ENCODE measurements at regions not wholly inside any gene's neighbourhood (a gene's known extent, or its start where the extent isn't known, plus 50 kb on each side); places are given as distances from the start of the nearest gene placed in this dataset.

DNA sequence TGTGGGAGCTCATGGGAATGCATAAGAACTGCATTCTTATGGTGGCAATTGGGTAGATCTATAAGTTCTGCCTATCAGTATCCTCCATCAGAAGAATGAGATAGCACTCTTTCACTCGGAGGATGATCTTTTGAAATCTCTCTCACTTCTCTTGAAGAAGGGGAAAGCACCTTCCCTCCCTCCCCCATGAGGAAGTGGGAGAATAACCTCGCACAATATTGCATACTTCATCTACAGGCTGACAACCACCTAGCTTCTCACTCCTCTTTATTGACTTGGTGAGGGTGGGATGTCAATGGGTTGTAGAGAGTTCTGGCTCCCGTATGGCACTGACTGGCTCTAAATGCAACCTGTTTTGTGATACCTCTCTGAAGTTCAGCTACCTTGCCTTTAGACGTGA lies 146.7 kb upstream of the SPOCK3 start:
- H3K4me2 ChIP-seq (ENCODE audit: low read length): no peak overlapping the region
- no peaks in the 10 kb centered on the region for H4K20me1 ChIP-seq (ENCODE audit: insufficient read depth)
- ChIA-PET RAD21 (ENCODE audit: low non-redundant PET in 1 of 2, low total read pairs in 2 of 2, uncharacterized antibody in 2 of 2, unreplicated experiment in 2 of 2) (no interaction called here), CTCF (no interaction called here), POLR2A (no interaction called here)
- DNase-seq (ENCODE audit: low read depth, low spot score): no peak
- no peak overlapping the region for H3K4me3 ChIP-seq (replicated peaks in 1 of 2; ENCODE audit: low read depth in 1 of 2, low read length in 2 of 2)
- no peaks in the 10 kb centered on the region for H3K9me3 ChIP-seq (ENCODE audit: control insufficient read depth in 1 of 2, insufficient read depth in 1 of 2, low read depth in 1 of 2, low read length in 2 of 2)
- no peak overlapping the region for H2AFZ ChIP-seq (ENCODE audit: low read depth, low read length, poor library complexity, severe bottlenecking)
- no peaks in the 10 kb centered on the region for H3K79me2 ChIP-seq (ENCODE audit: insufficient read depth, low read length)
- H3K36me3 ChIP-seq (ENCODE audit: control insufficient read depth in 1 of 2, insufficient read depth in 2 of 2, low read length in 2 of 2): no peaks in the 10 kb centered on the region
- H3K27me3 ChIP-seq (ENCODE audit: insufficient read depth, low read length): no peaks in the 10 kb centered on the region
- intact Hi-C loops (cut with micrococcal nuclease): no loop called here
- TF ChIP-seq SIN3A (IDR thresholded peaks at IDR 0.05; ENCODE audit: low read depth) (no peak), CEBPB (IDR thresholded peaks at IDR 0.05; ENCODE audit: low read depth) (no peak), TCF7L2 (IDR thresholded peaks at IDR 0.05; ENCODE audit: borderline replicate concordance, extremely low read depth, insufficient read depth, insufficient read length) (no peak), SRF (IDR thresholded peaks at IDR 0.05; ENCODE audit: low read depth) (no peak), ZFX (IDR thresholded peaks at IDR 0.05) (no peak), POLR2AphosphoS5 (IDR thresholded peaks at IDR 0.05; ENCODE audit: low read depth, low read length) (no peak), CBX3 (IDR thresholded peaks at IDR 0.05; ENCODE audit: low read depth) (no peak)
- TF ChIP-seq, protein P1, sequence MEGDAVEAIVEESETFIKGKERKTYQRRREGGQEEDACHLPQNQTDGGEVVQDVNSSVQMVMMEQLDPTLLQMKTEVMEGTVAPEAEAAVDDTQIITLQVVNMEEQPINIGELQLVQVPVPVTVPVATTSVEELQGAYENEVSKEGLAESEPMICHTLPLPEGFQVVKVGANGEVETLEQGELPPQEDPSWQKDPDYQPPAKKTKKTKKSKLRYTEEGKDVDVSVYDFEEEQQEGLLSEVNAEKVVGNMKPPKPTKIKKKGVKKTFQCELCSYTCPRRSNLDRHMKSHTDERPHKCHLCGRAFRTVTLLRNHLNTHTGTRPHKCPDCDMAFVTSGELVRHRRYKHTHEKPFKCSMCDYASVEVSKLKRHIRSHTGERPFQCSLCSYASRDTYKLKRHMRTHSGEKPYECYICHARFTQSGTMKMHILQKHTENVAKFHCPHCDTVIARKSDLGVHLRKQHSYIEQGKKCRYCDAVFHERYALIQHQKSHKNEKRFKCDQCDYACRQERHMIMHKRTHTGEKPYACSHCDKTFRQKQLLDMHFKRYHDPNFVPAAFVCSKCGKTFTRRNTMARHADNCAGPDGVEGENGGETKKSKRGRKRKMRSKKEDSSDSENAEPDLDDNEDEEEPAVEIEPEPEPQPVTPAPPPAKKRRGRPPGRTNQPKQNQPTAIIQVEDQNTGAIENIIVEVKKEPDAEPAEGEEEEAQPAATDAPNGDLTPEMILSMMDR (IDR thresholded peaks at IDR 0.05 in 2 of 3, conservative IDR thresholded peaks at IDR 0.05 in 1 of 3; ENCODE audit: borderline replicate concordance in 1 of 3, insufficient read depth in 1 of 3, low read depth in 2 of 3, low read length in 2 of 3): no peak
- TF ChIP-seq, protein P2, sequence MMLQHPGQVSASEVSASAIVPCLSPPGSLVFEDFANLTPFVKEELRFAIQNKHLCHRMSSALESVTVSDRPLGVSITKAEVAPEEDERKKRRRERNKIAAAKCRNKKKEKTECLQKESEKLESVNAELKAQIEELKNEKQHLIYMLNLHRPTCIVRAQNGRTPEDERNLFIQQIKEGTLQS (IDR thresholded peaks at IDR 0.05): no peak
- no TSS peak for BruUV-seq (replicated peaks)
- H3K9ac ChIP-seq (ENCODE audit: low read length): no peak overlapping the region
- ATAC-seq: no peak
- H3K4me1 ChIP-seq (ENCODE audit: control insufficient read depth in 1 of 2, insufficient read depth in 2 of 2, low read length in 2 of 2): no peaks in the 10 kb centered on the region
- no peaks in the 10 kb centered on the region for H3K9me2 ChIP-seq (ENCODE audit: insufficient read depth)
- no peak overlapping the region for H3K27ac ChIP-seq (ENCODE audit: low read depth, low read length)

DNA sequence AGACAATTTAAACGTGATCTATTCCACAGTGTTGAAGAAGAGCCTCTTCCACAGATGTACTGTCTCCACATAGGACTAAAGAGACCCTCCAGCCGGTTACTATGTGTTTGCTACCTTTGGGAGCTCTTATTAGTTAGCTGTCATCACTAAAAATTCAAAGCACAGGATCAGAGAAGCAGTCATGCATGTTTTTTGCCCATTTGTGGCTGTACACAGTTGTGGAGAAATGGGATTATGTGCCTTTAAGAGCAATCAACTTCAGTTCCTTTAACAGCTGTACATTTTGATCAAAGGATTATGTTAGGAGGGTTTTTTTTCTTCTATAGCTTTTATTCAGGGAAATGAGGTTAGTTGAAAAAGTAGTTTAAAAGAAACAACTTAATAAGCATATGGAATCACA lies 149.0 kb upstream of the SPOCK3 start:
- POLR2A ChIA-PET: no interaction called here
- no peak for DNase-seq (ENCODE audit: low read depth, low spot score)
- Histone ChIP-seq H3K27ac (ENCODE audit: low read depth, low read length) (no peak overlapping the region), H3K9me3 (ENCODE audit: control insufficient read depth in 1 of 2, insufficient read depth in 1 of 2, low read depth in 1 of 2, low read length in 2 of 2) (no peaks in the 10 kb centered on the region), H3K4me1 (ENCODE audit: control insufficient read depth in 1 of 2, insufficient read depth in 2 of 2, low read length in 2 of 2) (no peaks in the 10 kb centered on the region), H3K9ac (ENCODE audit: low read length) (no peak overlapping the region), H3K36me3 (ENCODE audit: control insufficient read depth in 1 of 2, insufficient read depth in 2 of 2, low read length in 2 of 2) (no peaks in the 10 kb centered on the region), H3K9me2 (ENCODE audit: insufficient read depth) (no peaks in the 10 kb centered on the region), H3K4me2 (ENCODE audit: low read length) (no peak overlapping the region), H3K4me3 (replicated peaks in 1 of 2; ENCODE audit: low read depth in 1 of 2, low read length in 2 of 2) (no peak overlapping the region), H3K27me3 (ENCODE audit: insufficient read depth, low read length) (no peaks in the 10 kb centered on the region), H2AFZ (ENCODE audit: low read depth, low read length, poor library complexity, severe bottlenecking) (no peak overlapping the region), H3K79me2 (ENCODE audit: insufficient read depth, low read length) (no peaks in the 10 kb centered on the region), H4K20me1 (ENCODE audit: insufficient read depth) (no peaks in the 10 kb centered on the region)
- no peak for ATAC-seq
- BruUV-seq (replicated peaks): no TSS peak
- CTCF ChIA-PET: no interaction called here
- RAD21 ChIA-PET (ENCODE audit: low non-redundant PET in 1 of 2, low total read pairs in 2 of 2, uncharacterized antibody in 2 of 2, unreplicated experiment in 2 of 2): no interaction called here
- intact Hi-C loops (cut with micrococcal nuclease): no loop called here
- no peak for TF ChIP-seq EGR1 (IDR thresholded peaks at IDR 0.05; ENCODE audit: low read depth)
- TF ChIP-seq FOSL1 (IDR thresholded peaks at IDR 0.05; ENCODE audit: low read depth): no peak

Data from HCT116 (cell line).